ENCODE measurements at regions not wholly inside any gene's neighbourhood (a gene's known extent, or its start where the extent isn't known, plus 50 kb on each side); places are given as distances from the start of the nearest gene placed in this dataset.

DNA sequence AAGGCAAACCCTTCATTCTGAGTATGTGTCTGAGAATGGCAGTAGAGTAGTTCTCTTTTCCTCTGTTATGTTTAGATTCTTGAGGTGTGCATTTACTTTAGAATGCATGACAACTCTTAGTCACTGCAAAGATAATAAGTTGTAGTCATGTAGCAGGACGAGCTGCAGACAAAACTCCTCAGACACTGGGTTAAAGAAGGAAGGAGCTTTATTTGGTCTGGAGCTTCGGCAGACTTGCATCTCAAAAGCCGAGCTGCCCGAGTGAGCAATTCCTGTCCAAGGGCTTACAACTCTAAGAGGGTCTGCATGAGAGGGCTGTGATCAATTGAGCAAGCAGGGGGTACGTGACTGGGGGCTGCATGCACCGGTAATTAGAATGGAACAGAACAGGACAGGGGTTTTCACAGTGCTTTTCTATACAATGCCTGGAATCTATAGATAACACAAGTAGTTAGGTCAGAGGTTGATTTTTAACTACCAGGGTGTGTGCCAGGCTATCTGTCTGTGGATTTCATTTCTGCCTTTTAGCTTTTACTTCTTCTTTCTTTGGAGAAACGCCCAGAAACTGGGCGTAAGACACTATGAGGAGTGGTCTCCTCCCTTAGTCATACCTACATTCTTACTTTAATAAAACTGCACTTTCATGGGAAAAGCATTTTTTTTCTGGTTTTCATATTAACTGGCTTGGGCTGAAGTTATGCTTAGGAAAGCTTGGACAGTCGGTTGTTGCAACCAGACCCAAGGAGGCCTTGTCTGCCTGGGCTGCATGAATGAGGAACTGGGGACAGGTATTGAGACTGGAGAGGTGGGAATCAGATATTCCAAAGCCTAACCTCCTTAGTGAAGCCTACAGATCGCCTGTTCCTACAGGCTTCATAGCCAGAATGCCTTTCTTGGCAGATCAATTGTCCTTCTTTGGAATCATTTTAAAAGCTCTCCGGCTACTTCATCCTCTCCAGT, 115.1 kb downstream of the RHOU start:
- peak; percentile 83 for DNase-seq

DNA sequence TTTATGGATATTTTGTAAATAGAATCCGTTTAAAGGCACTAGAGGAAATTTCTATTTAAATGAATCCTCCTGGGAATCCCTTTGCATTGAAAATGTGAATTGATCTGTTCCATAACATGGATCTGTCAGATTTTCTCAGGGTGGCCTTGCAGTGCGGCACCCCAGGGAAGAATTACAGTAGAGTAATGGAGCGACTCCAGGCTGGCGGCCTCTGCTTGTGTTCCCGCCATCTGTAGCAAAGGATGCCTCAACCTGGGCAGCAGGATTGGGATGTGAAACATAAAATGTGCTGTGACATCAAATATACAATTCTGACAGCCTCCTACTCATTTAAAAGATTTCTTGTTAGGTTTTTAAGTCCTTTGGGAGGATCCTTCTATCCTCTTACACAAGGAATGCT, 115.9 kb downstream of the RHOU start:
- peak; percentile 25 for DNase-seq

DNA sequence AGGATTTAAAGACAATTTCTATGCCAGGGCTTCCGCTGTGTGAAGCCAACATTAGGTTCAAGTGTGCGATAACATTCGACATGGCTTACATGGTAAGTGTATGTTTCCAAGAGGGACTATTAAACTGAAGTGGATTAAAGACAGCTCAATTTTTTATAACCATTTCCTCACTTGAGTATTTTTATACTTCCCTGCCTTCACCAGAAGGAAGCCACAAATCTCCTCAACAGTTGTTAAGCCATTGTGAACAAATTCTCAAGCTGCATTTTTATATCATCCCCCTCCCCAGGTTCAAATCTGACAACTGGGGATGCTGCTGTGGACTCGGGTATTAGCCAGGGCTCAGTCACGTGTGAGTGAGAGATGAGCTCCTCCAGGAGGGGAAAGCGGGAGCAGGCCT, 116.3 kb downstream of the RHOU start:
- no peak for DNase-seq

DNA sequence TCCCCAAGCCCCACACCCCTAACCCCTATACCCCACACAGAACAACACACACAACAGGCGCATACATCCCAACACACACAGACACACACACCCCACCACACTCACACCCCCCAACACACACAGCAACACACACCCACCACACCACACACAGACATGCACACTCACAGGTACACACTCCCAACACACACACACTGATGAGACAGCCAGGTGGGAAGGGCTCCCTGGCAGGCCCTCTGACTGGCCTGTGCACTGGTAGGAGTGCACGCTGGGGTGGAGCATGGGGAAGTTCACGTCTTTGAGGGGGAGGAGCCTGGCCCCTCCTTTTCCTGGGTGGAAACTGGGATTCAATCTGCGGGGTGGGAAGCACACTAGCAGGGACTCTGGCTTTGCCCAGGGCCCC, 116.7 kb downstream of the RHOU start:
- peak; percentile 47 for DNase-seq

DNA sequence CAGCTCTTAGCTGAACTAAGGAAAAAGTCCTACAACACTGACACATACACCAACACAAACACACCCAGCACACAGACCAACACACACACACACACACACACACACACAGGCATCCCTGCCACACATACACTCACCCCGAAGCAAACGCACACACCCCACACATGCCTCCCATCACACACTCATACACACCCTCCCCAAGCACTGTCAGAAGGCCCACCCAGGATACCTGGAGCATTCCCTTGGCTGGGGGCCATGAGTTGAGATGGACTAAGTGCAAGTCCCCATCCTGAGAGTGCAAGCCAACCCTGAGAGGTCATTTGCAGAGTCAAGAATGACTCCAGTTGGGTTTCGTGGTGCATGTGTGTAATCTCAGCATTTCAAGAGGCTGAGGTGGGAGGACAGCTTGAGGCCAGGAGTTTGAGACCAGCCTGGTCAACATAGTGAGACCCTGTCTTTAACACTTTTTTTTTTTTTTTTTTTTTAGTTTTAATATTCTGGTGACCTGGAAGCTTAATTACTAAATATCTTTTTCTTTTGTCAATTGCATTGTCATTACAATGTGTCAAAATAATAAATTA, 117.3 kb downstream of the RHOU start:
- DNase-seq, result peak; percentile 42

DNA sequence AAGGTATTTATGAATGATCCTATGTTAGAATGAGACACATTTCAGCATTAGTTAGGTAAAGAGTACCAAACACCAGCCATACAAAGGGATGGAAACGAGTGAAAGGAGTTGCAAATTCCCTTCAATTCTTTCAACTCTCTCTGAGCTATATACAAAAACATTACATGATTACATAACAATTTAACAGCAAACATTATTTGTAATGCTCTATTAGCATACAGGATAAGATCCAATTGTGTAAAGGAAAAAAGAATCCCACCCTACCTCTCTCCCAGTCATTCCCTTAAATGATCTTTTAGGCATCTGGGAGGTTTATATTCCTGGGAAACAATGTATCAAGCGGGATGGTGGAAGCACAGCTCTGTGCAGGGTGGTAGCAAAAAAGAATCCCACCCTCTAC, 117.9 kb downstream of the RHOU start:
- no peak for DNase-seq

DNA sequence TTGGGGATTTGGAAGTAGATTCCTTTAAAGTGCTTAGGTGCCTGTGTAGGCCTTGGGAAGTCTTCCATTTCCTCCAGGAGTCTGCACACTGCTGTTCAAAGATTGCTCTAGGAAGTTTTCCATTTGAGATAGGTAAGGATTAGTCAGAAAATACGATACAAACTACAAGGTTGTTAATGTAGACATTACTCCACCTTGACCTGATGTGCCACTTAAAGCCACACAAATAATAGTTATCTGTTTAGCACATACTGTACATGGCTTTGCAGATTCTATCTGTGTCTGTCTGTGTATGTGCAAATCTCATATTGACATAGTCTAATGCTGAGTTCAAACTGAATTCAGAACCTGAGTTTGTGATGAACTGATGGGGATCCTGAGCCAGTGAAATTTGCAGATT, 118.4 kb downstream of the RHOU start:
- DNase-seq, result peak; percentile 12

DNA sequence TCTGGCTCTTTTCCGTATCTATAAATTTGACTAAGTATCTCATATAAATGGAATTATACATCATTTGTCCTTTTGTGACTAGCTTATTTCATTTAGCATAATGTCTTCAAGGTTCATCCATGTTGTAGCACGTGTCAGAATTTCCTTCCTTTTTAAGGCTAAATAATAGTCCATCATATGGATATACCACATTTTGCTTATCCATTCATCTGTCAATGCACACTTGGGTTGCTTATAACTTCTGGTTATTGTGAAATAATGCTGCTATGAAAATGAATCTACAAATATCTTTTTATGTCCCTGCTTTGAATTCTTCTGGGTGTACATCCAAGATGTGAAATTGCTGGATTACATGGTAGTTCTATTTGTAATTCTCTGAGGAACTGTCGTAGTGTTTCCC, 119.6 kb downstream of the RHOU start:
- no peak for DNase-seq

DNA sequence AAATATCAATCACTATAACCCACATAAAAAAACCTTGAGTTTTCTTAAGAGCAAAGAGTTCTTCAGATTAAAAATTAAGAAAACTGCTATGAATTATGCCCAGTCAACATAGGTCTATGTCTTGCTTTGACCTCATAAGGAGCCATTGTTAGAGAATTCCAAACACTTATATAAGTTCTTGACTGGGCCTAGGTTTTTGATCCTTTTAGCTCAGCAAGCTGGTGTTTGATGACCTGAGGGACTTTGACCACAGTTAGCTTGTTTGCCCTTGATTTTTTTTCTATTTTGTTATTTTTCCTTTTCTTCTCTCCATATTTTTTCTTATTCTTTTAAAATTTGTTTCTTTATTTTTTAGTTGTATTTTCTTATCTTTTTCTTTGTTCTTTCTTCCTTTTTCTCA, 122.3 kb downstream of the RHOU start:
- no peak for DNase-seq

DNA sequence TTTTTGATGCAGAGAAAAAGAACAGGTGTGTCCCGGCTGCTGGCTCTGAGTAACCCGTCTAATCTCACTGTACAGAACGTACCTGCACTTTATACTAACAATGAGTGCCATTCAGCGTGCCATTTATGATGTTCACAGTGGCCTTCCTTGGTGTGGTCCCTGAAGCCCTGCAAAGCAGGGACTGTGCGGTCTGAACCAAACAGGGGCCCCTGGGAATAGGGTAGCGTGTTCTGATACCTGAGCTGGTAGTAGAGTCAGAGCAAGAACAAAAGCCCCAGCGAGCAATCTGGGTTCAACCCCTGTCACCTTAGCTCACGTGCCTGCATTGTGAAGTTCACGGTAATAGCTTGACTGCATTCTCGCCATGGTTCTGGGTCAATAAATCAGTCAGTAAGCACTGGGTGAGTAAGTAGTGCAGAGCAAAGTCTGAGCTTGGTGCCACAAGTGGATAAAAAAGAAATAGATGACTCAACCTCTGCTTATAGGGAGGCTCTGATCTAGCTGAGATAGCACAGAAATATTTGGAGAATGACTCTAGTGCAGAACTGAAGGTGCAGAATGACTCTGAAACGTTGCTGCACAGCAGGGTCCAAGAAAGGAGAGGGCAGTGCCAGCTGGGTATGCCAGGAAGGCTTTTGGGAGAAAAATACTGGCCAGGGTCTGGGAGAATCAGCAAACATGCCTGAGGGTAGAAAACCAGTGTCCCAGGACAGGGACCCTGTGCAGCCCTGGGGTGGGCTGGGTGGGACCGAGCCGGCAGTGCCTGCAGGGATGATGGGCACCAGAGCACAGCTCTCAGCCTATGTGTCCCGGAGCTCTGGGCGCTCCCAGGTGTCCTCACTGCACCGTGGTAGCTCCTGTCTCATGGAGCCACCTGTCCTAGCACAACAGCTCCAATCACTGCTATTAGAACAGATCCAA, 125.9 kb downstream of the RHOU start:
- DNase-seq, result peak; percentile 90

DNA sequence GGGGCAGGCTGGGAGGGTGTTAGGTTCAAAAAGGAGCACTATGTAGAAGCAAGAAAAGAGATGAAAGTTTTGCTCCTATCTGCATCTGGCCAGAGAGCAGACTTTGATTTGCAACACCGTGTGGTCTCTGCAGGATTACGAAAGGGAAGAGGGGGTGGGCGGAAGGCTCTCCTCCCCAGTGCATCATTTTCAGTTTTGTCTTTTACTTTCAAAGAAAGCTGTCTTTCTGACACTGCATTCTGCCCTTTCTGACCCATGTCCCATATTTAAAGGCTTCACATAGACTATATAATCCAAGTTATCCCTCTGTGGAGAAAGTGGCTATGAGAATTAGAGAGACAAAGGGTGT, 126.5 kb downstream of the RHOU start:
- DNase-seq, result no peak

DNA sequence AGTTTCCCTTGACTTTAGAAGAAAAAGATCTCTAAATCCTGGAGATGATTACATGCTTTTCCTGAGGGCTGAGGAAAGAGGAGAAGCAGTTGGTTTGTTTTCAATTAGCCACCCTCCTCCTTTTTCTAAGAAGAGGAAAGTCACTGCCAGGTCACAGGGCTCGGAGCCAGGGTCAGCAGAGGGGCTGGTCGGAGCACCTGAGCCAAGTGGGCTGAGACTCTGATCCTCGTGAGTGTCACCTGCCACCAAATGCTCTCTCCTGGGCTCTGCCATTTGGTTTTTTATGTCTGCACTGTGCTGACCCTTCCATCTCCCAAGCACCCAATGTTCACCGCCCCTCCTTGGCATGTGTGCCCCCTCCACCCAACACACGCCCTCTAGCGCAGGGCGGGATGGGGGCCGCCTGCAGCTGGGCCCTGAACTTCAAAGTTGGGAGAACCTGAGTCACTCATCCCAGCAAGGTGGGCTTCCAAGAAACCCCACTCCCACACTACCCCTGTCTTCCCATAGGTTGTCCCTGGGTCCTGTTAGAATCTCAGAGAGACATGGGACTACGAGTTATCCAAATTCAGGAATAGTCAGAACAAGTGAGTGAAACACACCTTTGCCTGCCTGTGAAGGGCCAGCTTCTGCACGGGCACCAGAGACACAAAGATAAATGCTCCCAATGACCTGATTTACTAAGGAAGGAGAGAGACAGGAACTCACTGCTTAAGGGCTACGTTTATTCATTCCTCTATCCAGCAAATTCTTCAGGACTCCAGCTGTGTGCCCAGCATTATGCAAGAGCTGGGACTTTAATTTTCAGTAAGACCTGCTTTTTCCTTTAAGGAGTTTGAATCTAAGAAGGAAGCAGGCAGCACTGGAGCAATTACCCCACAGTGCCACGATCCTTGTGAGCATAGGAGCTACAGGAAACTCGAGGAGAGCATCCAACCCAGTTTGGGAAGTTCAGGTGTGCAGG, 127.5 kb downstream of the RHOU start:
- DNase-seq, result peak; percentile 38

DNA sequence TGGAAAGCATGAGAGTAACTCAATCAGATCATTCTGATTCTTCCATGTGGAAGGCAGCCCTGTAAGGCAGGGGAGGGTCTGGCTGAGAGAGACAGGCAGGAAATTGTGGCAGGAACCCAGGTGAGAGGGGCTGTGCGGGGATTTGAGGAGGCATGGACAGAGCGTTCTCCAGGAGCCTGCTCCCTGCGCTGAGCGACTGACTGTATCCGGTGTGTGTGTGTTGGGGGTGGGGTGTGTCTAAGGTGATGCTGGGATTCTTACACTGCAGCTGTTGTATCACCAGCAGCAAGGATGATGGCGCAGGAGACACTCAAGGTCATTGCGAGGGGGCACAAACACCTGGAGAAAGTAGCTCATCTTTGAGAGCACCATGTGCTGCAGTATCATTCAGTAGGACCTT, 128.5 kb downstream of the RHOU start:
- peak; percentile 46 for DNase-seq

DNA sequence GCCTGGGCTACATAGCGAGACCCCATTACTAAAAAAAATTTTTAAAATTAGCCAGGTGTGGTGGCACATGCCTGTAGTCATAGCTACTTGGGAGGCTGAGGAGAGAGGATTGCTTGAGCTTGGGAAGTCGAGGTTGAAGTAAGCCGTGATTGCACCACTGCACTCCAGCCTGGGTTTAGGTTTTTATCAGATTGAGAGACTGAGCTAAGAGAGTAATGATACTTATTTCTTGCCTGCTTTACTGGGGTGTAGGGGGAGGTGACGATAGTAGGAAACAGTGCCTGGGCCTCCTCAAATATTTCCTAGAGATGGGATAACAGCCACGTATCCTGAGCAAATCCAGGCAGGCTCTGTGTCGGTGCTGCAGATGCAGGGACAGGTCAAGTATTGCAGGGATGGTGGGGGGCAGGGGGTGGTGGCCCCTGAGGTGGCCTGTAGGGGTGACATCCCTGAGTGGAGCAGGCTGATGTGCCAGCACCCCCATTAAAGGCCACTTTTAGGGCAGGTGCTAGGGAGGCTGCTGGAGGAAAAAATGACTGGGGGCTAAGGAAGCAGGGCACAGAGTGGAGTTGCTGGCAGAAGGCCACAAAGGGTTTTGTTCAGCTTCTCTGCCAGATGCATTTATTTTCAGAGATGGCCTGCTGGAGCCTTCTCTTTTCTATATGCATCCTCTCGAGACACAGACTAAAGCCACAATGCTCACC, 130.5 kb downstream of the RHOU start:
- DNase-seq, result peak; percentile 12

DNA sequence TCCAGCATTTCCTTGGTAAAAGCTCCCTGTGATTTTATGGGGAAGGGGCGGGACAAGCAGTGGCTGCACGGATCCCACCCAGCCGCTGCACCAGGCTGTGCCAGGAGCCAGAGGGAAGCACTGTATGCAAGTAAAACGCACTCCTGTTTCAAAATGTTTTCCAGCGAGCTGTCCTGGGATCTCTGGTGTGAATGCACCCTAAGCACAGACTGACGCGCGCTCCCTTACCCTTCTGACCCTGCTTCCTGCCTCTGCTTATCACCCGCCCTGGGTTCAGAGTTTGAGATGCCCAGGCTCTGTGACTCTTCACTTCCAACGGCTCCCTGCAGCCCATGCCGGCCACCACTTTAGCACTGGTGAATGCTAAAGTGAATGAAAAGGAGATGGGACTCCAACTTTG, 131.2 kb downstream of the RHOU start:
- DNase-seq, result peak; percentile 80

DNA sequence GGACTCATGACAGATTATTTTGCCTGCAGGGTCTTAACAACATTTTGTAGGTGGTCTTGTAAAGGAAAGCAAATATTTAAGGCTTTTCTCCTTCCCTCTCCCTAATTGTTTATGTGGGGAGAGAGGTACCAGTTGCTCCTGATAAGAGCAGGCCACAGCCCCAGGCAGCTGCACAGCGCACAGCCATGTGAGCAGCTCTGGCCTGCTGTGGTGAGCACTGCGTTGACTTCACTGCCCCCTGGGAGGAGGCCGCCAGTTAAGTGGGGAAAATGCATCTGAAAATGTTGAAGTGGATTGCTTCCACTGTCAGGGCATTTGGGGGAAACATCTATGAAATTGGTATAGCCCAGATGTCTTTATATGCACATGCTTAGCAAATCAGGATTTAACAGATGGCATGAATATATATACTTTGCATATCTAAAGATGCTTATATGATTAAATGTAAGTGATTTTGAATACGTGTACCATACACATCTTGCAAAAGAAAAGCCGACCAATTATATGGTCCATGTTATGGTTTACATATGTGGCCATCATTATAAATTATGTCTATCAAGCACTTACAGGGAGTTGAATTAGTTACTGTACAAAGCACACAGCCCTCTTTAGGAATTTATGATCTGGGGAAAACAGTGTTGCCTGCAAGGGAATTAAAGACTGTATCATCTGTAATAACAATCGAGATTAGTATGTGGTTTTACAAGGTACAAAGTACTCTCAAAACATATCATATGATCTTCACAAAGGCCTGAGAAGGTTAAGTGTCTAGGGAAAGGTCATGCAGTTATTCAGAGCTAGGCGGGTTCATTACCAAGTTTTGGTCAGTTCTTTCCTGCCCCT, 132.1 kb downstream of the RHOU start:
- DNase-seq, result peak; percentile 88

DNA sequence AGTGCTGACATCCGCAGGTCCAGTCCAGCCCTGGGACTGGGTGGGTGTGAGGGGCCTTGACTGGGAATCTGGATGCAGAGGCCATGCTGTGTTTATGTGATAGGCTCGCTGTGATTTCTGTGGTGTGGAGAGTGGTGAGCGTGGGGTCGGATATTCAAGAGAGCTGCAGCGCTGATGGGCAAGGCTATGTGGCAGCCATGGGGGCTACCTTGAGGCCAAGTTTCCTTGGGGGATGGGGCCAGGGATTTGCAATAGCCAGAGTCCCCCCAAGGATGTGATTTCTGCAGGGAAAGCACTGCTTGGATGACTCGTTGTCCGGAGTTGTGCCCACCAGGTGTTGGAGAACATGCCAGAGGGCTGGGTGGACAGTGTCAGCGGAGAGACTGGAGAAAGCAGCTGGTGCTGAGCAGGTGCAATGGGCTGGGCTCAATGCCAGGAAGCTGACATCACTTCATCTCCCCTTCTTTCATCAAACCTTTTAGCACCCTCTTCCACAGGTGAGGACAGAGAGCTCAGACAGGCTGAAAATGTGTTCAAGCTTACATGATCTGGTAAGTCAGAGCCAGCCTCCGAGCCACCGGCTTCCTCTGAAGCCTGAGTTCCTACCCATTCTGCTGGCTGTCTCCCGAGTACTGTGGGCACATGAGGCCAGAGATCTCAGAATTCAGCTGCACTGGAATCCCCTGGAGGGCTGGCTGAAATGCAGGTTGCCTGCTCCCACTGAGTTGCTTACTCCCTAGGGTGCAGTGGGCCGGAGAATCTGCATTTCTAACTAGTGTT, 132.9 kb downstream of the RHOU start:
- DNase-seq, result peak; percentile 53

DNA sequence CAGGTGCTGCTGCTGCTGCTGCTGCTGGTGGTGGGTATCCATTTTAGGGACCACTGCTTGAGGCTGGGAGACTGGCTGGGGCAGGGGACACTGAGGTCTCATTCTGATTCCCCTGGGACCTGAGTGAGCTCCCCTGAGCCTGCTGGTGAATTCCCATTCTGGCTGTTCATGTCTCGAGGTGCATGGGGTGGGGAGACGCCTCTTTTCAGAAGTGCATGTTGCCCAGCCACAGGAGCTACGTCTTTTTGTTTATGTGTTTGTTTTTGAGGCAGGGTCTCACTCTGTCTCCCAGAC, 133.4 kb downstream of the RHOU start:
- peak; percentile 42 for DNase-seq

DNA sequence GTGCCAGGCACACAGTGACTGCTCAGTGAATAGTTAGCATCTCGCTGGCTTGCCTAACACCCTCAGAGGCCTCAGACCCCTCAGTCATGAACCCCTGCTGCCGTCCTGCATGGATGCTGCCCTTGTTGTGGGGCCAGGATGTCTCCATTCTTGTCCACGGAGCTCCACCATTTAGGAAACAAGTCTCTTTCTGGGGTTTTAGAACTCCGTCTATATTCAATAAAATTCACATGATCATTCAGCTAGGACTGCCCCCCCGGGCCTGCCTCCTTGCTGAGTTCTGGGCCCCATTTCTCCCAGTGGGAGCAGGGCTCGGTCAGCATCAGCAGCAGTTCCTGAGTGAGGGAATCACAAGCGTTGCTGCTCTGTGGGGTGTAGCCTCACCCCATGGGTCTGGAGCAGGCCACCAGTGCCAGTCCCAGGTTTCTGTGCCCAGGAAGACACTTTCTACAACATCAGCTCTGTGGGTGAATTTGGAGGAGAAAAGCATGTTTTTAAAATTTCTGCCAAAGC, 134.1 kb downstream of the RHOU start:
- peak; percentile 38 for DNase-seq

Data from islet precursor cell (in vitro differentiated cells).